Neural progenitor cell (in vitro differentiated cells): ENCODE measurements at regions not wholly inside any gene's neighbourhood (a gene's known extent, or its start where the extent isn't known, plus 50 kb on each side); places are given as distances from the start of the nearest gene placed in this dataset.

Experiments
- DNase-seq: peaks from one replicate; pipeline ENCODE4 v3.0.0-alpha.2; 2016; ENCODE audit warnings: low spot score
- H2AFZ ChIP-seq: fragments of 200-600 bp; sonication (generic); replicated peaks from 2 replicates; pipeline ENCODE4 v1.6.1; 2016; ENCODE audit warnings: antibody characterized with exemption
- H3F3A ChIP-seq: fragments of 200-600 bp; sonication (generic); 2 replicates; pipeline ENCODE4 v1.6.1; 2016; ENCODE audit warnings: antibody characterized with exemption, low read depth
- H3K27ac ChIP-seq: fragments of 200-600 bp; sonication (generic); 2 replicates; pipeline ENCODE4 v1.5.1; 2016; ENCODE audit warnings: mild to moderate bottlenecking
- H3K27me3 ChIP-seq: fragments of 200-600 bp; sonication (generic); 2 replicates; pipeline ENCODE4 v1.6.1; 2016; ENCODE audit warnings: mild to moderate bottlenecking, moderate library complexity
- H3K36me3 ChIP-seq: fragments of 200-600 bp; sonication (generic); 2 replicates; pipeline ENCODE4 v1.5.1; 2016
- H3K4me1 ChIP-seq: fragments of 200-600 bp; sonication (generic); 2 replicates; pipeline ENCODE4 v1.6.1; 2016; ENCODE audit warnings: mixed run types
- H3K4me2 ChIP-seq: fragments of 200-600 bp; sonication (generic); 2 replicates; pipeline ENCODE4 v1.6.1; 2016
- H3K4me3 ChIP-seq: fragments of 200-600 bp; sonication (generic); 2 replicates; pipeline ENCODE4 v1.5.1; 2016
- H3K79me2 ChIP-seq: fragments of 200-600 bp; sonication (generic); 2 replicates; pipeline ENCODE4 v1.6.1; 2016; ENCODE audit warnings: low read depth
- H3K9ac ChIP-seq: fragments of 200-600 bp; sonication (generic); 2 replicates; pipeline ENCODE4 v1.6.1; 2016
- H3K9me3 ChIP-seq: fragments of 200-600 bp; sonication (generic); 2 replicates; pipeline ENCODE4 v1.5.1; 2016; ENCODE audit warnings: low read depth
- H4K20me1 ChIP-seq: fragments of 200-600 bp; sonication (generic); 2 replicates; pipeline ENCODE4 v1.6.1; 2016; ENCODE audit warnings: low read depth
- H3K27ac Mint-ChIP-seq: 3 replicates; pipeline ENCODE4 v1.8.0; 2021; ENCODE audit warnings: mixed read lengths
- H3K27me3 Mint-ChIP-seq: 2 replicates; pipeline ENCODE4 v1.8.0; 2022; ENCODE audit warnings: low read depth, mild to moderate bottlenecking, inconsistent platforms, moderate library complexity, mixed read lengths; ENCODE audit not compliant: insufficient read depth
- H3K36me3 Mint-ChIP-seq: 3 replicates; pipeline ENCODE4 v1.8.0; 2021; ENCODE audit warnings: mixed read lengths
- H3K4me1 Mint-ChIP-seq: 3 replicates; pipeline ENCODE4 v1.8.0; 2021; ENCODE audit warnings: mixed read lengths
- H3K4me3 Mint-ChIP-seq: 3 replicates; pipeline ENCODE4 v1.8.0; 2021; ENCODE audit warnings: mild to moderate bottlenecking, moderate library complexity, mixed read lengths
- H3K9me3 Mint-ChIP-seq: 3 replicates; pipeline ENCODE4 v1.8.0; 2020; ENCODE audit warnings: mixed read lengths
- CTCF ChIP-seq: fragments of 200-600 bp; sonication (generic); IDR thresholded peaks from 2 replicates; pipeline ENCODE4 v1.5.1; 2017; ENCODE audit warnings: antibody characterized with exemption, mild to moderate bottlenecking
- EZH2 ChIP-seq: fragments of 200-600 bp; sonication (generic); IDR thresholded peaks from 2 replicates; pipeline ENCODE4 v1.6.1; 2017; ENCODE audit warnings: antibody characterized with exemption, mild to moderate bottlenecking, moderate library complexity
- EZH2phosphoT487 ChIP-seq: fragments of 200-600 bp; sonication (generic); IDR thresholded peaks from 2 replicates; pipeline ENCODE4 v1.6.1; 2017; ENCODE audit warnings: antibody characterized with exemption

- no peak for DNase-seq
- no peaks in the 10 kb centered on the region for H3K36me3 Mint-ChIP-seq
- no peaks in the 10 kb centered on the region for H3K79me2 ChIP-seq
- no peak overlapping the region for H3K9ac ChIP-seq
- no peaks in the 10 kb centered on the region for H3F3A ChIP-seq
- no peak for TF ChIP-seq CTCF
- TF ChIP-seq EZH2phosphoT487: no peak
- no peak for TF ChIP-seq EZH2
- H3K4me2 ChIP-seq: no peak overlapping the region
- H3K4me3 ChIP-seq: no peak overlapping the region
- H3K27ac Mint-ChIP-seq: no peak overlapping the region
- H3K27ac ChIP-seq: no peak overlapping the region
- H4K20me1 ChIP-seq: no peaks in the 10 kb centered on the region
- peaks cover 2% of the 10 kb centered on the region for H3K27me3 Mint-ChIP-seq
- H3K36me3 ChIP-seq: no peaks in the 10 kb centered on the region
- no peaks in the 10 kb centered on the region for H3K27me3 ChIP-seq
- H3K9me3 ChIP-seq: no peaks in the 10 kb centered on the region
- H3K4me3 Mint-ChIP-seq: no peak overlapping the region
- no peak overlapping the region for H2AFZ ChIP-seq
- peaks cover under 1% of the 10 kb centered on the region for H3K4me1 ChIP-seq
- no peaks in the 10 kb centered on the region for H3K9me3 Mint-ChIP-seq
- no peaks in the 10 kb centered on the region for H3K4me1 Mint-ChIP-seq
Measured at GRCh38 chr4:124329134-124329533, 383.4 kb downstream of the ANKRD50 start.

GRCh38 chr4:124330045-124330444, 382.5 kb downstream of the ANKRD50 start:
- Histone ChIP-seq H3K36me3 (no peaks in the 10 kb centered on the region), H2AFZ (no peak overlapping the region), H3K79me2 (no peaks in the 10 kb centered on the region), H3K27ac (no peak overlapping the region), H3F3A (no peaks in the 10 kb centered on the region), H3K4me2 (no peak overlapping the region), H3K4me1 (peaks cover 6% of the 10 kb centered on the region), H3K27me3 (no peaks in the 10 kb centered on the region), H4K20me1 (no peaks in the 10 kb centered on the region), H3K9me3 (no peaks in the 10 kb centered on the region), H3K4me3 (no peak overlapping the region), H3K9ac (no peak overlapping the region)
- Mint-ChIP-seq H3K36me3 (no peaks in the 10 kb centered on the region), H3K4me3 (no peak overlapping the region), H3K9me3 (no peaks in the 10 kb centered on the region), H3K27me3 (peaks cover 2% of the 10 kb centered on the region), H3K4me1 (no peaks in the 10 kb centered on the region), H3K27ac (no peak overlapping the region)
- DNase-seq: no peak
- TF ChIP-seq EZH2phosphoT487: no peak
- no peak for TF ChIP-seq EZH2
- no peak for TF ChIP-seq CTCF

- Mint-ChIP-seq H3K4me1 (no peaks in the 10 kb centered on the region), H3K27me3 (peaks cover 2% of the 10 kb centered on the region), H3K36me3 (no peaks in the 10 kb centered on the region), H3K4me3 (no peak overlapping the region), H3K9me3 (no peaks in the 10 kb centered on the region), H3K27ac (no peak overlapping the region)
- H3K27me3 ChIP-seq: no peaks in the 10 kb centered on the region
- DNase-seq: no peak
- H3K4me1 ChIP-seq: peaks cover 6% of the 10 kb centered on the region
- TF ChIP-seq EZH2 (no peak), CTCF (no peak), EZH2phosphoT487 (no peak)
- H3F3A ChIP-seq: no peaks in the 10 kb centered on the region
- H2AFZ ChIP-seq: no peak overlapping the region
- H3K79me2 ChIP-seq: no peaks in the 10 kb centered on the region
- H3K27ac ChIP-seq: no peak overlapping the region
- no peak overlapping the region for H3K9ac ChIP-seq
- H4K20me1 ChIP-seq: no peaks in the 10 kb centered on the region
- no peaks in the 10 kb centered on the region for H3K36me3 ChIP-seq
- no peak overlapping the region for H3K4me3 ChIP-seq
- no peak overlapping the region for H3K4me2 ChIP-seq
- H3K9me3 ChIP-seq: no peaks in the 10 kb centered on the region
Measured at GRCh38 chr4:124331781-124332180, 380.8 kb downstream of the ANKRD50 start.

GRCh38 chr4:124333466-124333865, 379.1 kb downstream of the ANKRD50 start:
- no peak for TF ChIP-seq EZH2
- no peak for TF ChIP-seq CTCF
- TF ChIP-seq EZH2phosphoT487: no peak
- Mint-ChIP-seq H3K36me3 (no peaks in the 10 kb centered on the region), H3K27ac (no peak overlapping the region), H3K4me1 (no peaks in the 10 kb centered on the region), H3K4me3 (no peak overlapping the region), H3K9me3 (no peaks in the 10 kb centered on the region), H3K27me3 (no peaks in the 10 kb centered on the region)
- no peak for DNase-seq
- Histone ChIP-seq H3K27ac (no peak overlapping the region), H3K79me2 (no peaks in the 10 kb centered on the region), H2AFZ (peak overlapping the region; percentile 0), H3K9ac (no peak overlapping the region), H3K4me1 (peaks cover 6% of the 10 kb centered on the region), H3K9me3 (no peaks in the 10 kb centered on the region), H3F3A (no peaks in the 10 kb centered on the region), H3K27me3 (no peaks in the 10 kb centered on the region), H3K36me3 (no peaks in the 10 kb centered on the region), H3K4me2 (no peak overlapping the region), H4K20me1 (no peaks in the 10 kb centered on the region), H3K4me3 (no peak overlapping the region)
